ENCODE measurements at regions not wholly inside any gene's neighbourhood (a gene's known extent, or its start where the extent isn't known, plus 50 kb on each side); places are given as distances from the start of the nearest gene placed in this dataset.

DNA sequence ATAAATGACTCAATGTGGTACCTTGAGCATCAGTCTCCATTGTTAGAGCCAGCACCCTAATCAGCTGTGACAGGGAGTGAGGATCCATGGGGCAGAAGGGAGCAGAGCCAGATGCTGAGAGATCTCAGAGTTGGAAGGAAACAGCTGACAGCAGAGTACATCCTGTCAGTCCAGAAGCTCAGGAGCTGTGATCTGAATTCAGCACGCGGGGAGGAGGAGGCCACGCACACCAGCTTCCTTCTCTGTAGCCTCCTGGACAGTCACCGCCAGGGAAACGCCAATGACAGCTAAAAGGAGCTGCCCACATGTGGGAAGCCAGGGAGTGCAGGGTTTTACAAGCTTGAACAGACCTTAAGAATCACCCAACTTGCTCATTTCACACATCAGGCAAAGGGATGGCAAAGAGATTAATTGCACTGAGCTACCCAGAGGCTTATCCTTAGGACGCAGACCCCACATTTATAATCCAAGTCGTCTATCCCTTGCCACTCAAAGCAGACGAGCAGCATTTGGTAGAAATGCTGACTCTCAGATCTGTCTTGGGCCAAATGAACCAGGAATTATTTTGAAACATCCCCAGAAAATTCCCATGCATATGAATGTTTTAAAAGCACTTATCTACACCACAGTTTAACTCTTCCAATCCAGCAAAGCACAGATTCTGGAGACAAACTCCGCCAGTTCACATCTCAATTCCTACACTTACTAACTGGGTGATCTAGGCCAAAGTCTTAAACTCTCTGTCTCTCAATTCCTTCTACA lies 322.6 kb upstream of the TMTC1 start:
- H3K4me1 ChIP-seq (ENCODE audit: control insufficient read depth in 1 of 2, extremely low read depth in 1 of 2, insufficient read depth in 2 of 2, low read length in 2 of 2), result no peaks in the 10 kb centered on the region
- POLR2A ChIA-PET, result no interaction called here
- no peak overlapping the region for H3K4me3 ChIP-seq (ENCODE audit: control insufficient read depth in 1 of 2, extremely low read depth in 1 of 2, low read length in 1 of 2)
- no peaks in the 10 kb centered on the region for H3K4me1 Mint-ChIP-seq
- no peak for DNase-seq
- no peak overlapping the region for H3K27ac ChIP-seq (ENCODE audit: low read length)
- H3K27me3 ChIP-seq (replicated peaks in 1 of 2; ENCODE audit: control insufficient read depth in 2 of 2, extremely low read depth in 1 of 2, insufficient read depth in 2 of 2, low read length in 1 of 2), result no peaks in the 10 kb centered on the region
- H3K9me3 Mint-ChIP-seq, result peaks cover 0 to 10% (median 9%) of the 10 kb centered on the region in 3 donors
- H3K27me3 Mint-ChIP-seq, result no peaks in the 10 kb centered on the region
- 43% methylated on average over 6 of the region's 9 CpGs for WGBS (ENCODE audit: insufficient coverage)
- no peak overlapping the region for H3K4me3 Mint-ChIP-seq
- H3K36me3 Mint-ChIP-seq, result no peaks in the 10 kb centered on the region
- no peak for ATAC-seq (replicated peaks in 1 of 4)
- H3K9me3 ChIP-seq, result no peaks in the 10 kb centered on the region
- H3K36me3 ChIP-seq (ENCODE audit: control insufficient read depth in 2 of 2, extremely low read depth in 1 of 2, insufficient read depth in 1 of 2, low read length in 1 of 2), result no peaks in the 10 kb centered on the region
- CTCF ChIA-PET, result no interaction called here
- H3K27ac Mint-ChIP-seq, result no peak overlapping the region

DNA sequence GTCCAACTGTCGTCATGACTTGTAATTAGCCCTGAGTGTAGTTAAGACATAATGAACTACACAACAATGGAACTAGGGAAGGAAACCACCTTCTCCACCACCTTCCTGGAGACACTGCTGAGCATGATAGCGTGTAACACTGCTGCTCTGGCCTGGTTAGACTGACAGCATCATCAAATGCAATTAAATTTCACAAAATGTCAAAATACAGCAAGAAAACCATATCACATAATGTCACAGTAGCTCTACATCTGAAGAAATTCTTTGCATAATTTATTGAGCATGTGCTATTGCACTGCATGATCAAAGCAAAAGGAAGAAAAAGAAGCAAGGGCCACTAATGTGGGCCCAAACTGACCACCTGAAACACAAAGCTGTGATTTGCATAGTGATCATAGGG lies 321.8 kb upstream of the TMTC1 start:
- H3K4me1 ChIP-seq (ENCODE audit: control insufficient read depth in 1 of 2, extremely low read depth in 1 of 2, insufficient read depth in 2 of 2, low read length in 2 of 2), result no peaks in the 10 kb centered on the region
- WGBS (ENCODE audit: insufficient coverage), result 40% methylated on average over 1 of the region's 2 CpGs
- Mint-ChIP-seq H3K4me3 (no peak overlapping the region), H3K27me3 (no peaks in the 10 kb centered on the region), H3K27ac (no peak overlapping the region), H3K4me1 (no peaks in the 10 kb centered on the region), H3K36me3 (no peaks in the 10 kb centered on the region), H3K9me3 (peaks cover 0 to 10% (median 5%) of the 10 kb centered on the region in 3 donors)
- ChIA-PET CTCF (no interaction called here), POLR2A (no interaction called here)
- DNase-seq (no peak), ATAC-seq (replicated peaks in 1 of 4) (no peak)
- no peaks in the 10 kb centered on the region for H3K36me3 ChIP-seq (ENCODE audit: control insufficient read depth in 2 of 2, extremely low read depth in 1 of 2, insufficient read depth in 1 of 2, low read length in 1 of 2)
- no peak overlapping the region for H3K27ac ChIP-seq (ENCODE audit: low read length)
- H3K9me3 ChIP-seq, result no peaks in the 10 kb centered on the region
- no peak overlapping the region for H3K4me3 ChIP-seq (ENCODE audit: control insufficient read depth in 1 of 2, extremely low read depth in 1 of 2, low read length in 1 of 2)
- H3K27me3 ChIP-seq (replicated peaks in 1 of 2; ENCODE audit: control insufficient read depth in 2 of 2, extremely low read depth in 1 of 2, insufficient read depth in 2 of 2, low read length in 1 of 2), result no peaks in the 10 kb centered on the region

DNA sequence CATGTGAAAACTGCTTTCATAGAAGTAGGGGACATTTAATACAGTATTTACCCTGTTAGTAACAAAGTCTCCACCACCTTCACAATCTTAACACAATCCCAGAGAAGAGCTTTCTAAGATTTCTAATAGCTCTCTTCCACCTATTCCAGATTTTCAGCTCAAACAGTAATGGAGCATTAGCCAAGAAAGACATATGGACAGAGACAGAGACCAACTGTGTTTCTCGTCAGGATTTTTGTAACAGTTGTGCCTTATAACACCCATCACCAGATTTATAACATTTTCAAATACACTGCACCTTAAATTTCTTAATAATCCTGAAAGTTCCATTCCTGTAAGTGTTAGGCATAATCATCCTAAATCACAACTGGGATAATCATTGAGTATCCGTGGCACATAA lies 321.2 kb upstream of the TMTC1 start:
- DNase-seq, result no peak
- no peaks in the 10 kb centered on the region for H3K36me3 Mint-ChIP-seq
- no peak overlapping the region for H3K4me3 Mint-ChIP-seq
- H3K4me3 ChIP-seq (ENCODE audit: control insufficient read depth in 1 of 2, extremely low read depth in 1 of 2, low read length in 1 of 2), result no peak overlapping the region
- no peaks in the 10 kb centered on the region for H3K9me3 ChIP-seq
- no peaks in the 10 kb centered on the region for H3K36me3 ChIP-seq (ENCODE audit: control insufficient read depth in 2 of 2, extremely low read depth in 1 of 2, insufficient read depth in 1 of 2, low read length in 1 of 2)
- no peak for ATAC-seq (replicated peaks in 1 of 4)
- no peak overlapping the region for H3K27ac ChIP-seq (ENCODE audit: low read length)
- H3K27me3 ChIP-seq (replicated peaks in 1 of 2; ENCODE audit: control insufficient read depth in 2 of 2, extremely low read depth in 1 of 2, insufficient read depth in 2 of 2, low read length in 1 of 2), result no peaks in the 10 kb centered on the region
- H3K27ac Mint-ChIP-seq, result no peak overlapping the region
- WGBS (ENCODE audit: insufficient coverage), result no CpG with 5 or more reads among the region's 2 CpGs
- ChIA-PET CTCF (no interaction called here), POLR2A (no interaction called here)
- H3K4me1 ChIP-seq (ENCODE audit: control insufficient read depth in 1 of 2, extremely low read depth in 1 of 2, insufficient read depth in 2 of 2, low read length in 2 of 2), result no peaks in the 10 kb centered on the region
- no peaks in the 10 kb centered on the region for H3K27me3 Mint-ChIP-seq
- H3K9me3 Mint-ChIP-seq, result peaks cover 0 to 10% (median 5%) of the 10 kb centered on the region in 3 donors
- H3K4me1 Mint-ChIP-seq, result no peaks in the 10 kb centered on the region

DNA sequence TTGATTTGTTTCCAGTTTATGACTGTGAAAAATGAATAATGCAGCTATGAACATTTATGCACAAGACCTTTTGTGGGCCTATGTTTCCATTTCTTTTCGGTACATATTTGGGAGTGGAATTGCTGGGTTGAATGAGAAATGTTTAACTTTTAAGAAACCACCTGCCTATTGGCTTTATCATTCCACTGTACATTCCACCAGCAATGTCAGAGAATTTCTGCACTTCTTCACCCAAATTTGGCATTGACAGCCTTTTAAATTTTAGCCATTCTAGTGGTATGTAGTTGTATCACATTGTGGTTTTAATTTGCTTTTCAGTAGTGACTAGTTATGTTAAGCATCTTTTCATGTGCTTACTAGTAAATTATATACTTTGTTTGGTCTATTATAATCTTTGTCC lies 317.0 kb upstream of the TMTC1 start:
- Mint-ChIP-seq H3K27ac (no peak overlapping the region), H3K9me3 (peaks cover 0 to 5% (median 0%) of the 10 kb centered on the region in 3 donors), H3K27me3 (no peaks in the 10 kb centered on the region), H3K4me1 (no peaks in the 10 kb centered on the region), H3K4me3 (no peak overlapping the region), H3K36me3 (no peaks in the 10 kb centered on the region)
- CTCF ChIA-PET, result interaction anchor here in 1 of 2 donors (0.5 kb wide), 1 partner anchor 60 kb away, joined by 3 read pairs; no protein-coding TSS in a partner anchor
- POLR2A ChIA-PET, result no interaction called here
- no peak for ATAC-seq (replicated peaks in 1 of 4)
- Histone ChIP-seq H3K9me3 (no peaks in the 10 kb centered on the region), H3K27me3 (replicated peaks in 1 of 2; ENCODE audit: control insufficient read depth in 2 of 2, extremely low read depth in 1 of 2, insufficient read depth in 2 of 2, low read length in 1 of 2) (no peaks in the 10 kb centered on the region), H3K27ac (ENCODE audit: low read length) (no peak overlapping the region), H3K36me3 (ENCODE audit: control insufficient read depth in 2 of 2, extremely low read depth in 1 of 2, insufficient read depth in 1 of 2, low read length in 1 of 2) (no peaks in the 10 kb centered on the region), H3K4me3 (ENCODE audit: control insufficient read depth in 1 of 2, extremely low read depth in 1 of 2, low read length in 1 of 2) (no peak overlapping the region), H3K4me1 (ENCODE audit: control insufficient read depth in 1 of 2, extremely low read depth in 1 of 2, insufficient read depth in 2 of 2, low read length in 2 of 2) (no peaks in the 10 kb centered on the region)
- no CpG with 5 or more reads among the region's 1 CpG for WGBS (ENCODE audit: insufficient coverage)
- no peak for DNase-seq

DNA sequence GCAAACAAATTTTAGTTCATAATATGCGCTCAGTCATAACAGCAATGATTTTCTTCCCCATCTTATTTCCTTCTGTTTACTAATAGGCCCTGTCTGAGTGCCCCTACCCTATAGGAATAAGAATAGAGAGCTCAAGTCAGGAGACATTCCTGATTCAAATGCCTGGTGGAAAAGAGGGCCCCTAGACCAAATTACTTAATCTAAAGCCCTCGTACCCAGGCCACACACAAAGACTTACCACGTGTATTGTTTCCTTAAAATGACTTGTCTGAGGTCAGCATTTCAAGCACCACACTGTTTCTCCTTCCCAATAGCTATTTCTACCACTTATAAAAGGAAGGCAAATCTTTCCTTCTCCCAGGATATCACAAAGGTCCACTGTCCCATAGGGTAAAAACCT lies 314.9 kb upstream of the TMTC1 start:
- Mint-ChIP-seq H3K36me3 (no peaks in the 10 kb centered on the region), H3K27me3 (peaks cover 0 to 3% of the 10 kb centered on the region in 2 donors), H3K9me3 (peaks cover 0 to 5% (median 4%) of the 10 kb centered on the region in 3 donors), H3K4me1 (no peaks in the 10 kb centered on the region), H3K4me3 (no peak overlapping the region), H3K27ac (no peak overlapping the region)
- H3K4me3 ChIP-seq (ENCODE audit: control insufficient read depth in 1 of 2, extremely low read depth in 1 of 2, low read length in 1 of 2), result no peak overlapping the region
- no peak for DNase-seq
- ATAC-seq (replicated peaks in 1 of 4), result no peak
- POLR2A ChIA-PET, result no interaction called here
- no peaks in the 10 kb centered on the region for H3K4me1 ChIP-seq (ENCODE audit: control insufficient read depth in 1 of 2, extremely low read depth in 1 of 2, insufficient read depth in 2 of 2, low read length in 2 of 2)
- H3K27ac ChIP-seq (ENCODE audit: low read length), result no peak overlapping the region
- CTCF ChIA-PET, result no interaction called here
- no peaks in the 10 kb centered on the region for H3K9me3 ChIP-seq
- 17% methylated on average over 2 of the region's 3 CpGs for WGBS (ENCODE audit: insufficient coverage)
- no peaks in the 10 kb centered on the region for H3K27me3 ChIP-seq (replicated peaks in 1 of 2; ENCODE audit: control insufficient read depth in 2 of 2, extremely low read depth in 1 of 2, insufficient read depth in 2 of 2, low read length in 1 of 2)
- H3K36me3 ChIP-seq (ENCODE audit: control insufficient read depth in 2 of 2, extremely low read depth in 1 of 2, insufficient read depth in 1 of 2, low read length in 1 of 2), result no peaks in the 10 kb centered on the region

DNA sequence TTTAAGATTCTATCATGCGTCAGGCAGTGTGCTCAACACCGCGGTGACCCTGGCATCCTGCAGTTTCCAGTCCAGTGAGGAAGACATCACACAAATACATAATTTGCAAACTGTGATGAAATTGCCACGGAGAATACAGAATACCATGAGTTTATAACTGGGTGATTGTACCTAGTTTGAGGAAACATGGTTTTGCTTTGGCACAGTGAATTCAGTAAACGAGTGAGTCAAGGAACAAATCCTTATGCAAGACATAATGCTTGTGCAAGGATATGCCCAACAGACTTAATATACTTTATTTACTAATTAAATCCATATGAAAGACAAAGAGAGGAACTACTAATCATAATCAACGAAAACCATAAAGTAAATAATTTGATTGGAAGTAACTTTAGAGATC lies 311.8 kb upstream of the TMTC1 start:
- no peaks in the 10 kb centered on the region for H3K36me3 Mint-ChIP-seq

More for the DNA sequence above, 311.8 kb upstream of the TMTC1 start:
- ATAC-seq (replicated peaks in 1 of 4), result no peak
- H3K27ac ChIP-seq (ENCODE audit: low read length), result no peak overlapping the region
- H3K36me3 ChIP-seq (ENCODE audit: control insufficient read depth in 2 of 2, extremely low read depth in 1 of 2, insufficient read depth in 1 of 2, low read length in 1 of 2), result no peaks in the 10 kb centered on the region
- no peak overlapping the region for H3K27ac Mint-ChIP-seq
- no peaks in the 10 kb centered on the region for H3K27me3 ChIP-seq (replicated peaks in 1 of 2; ENCODE audit: control insufficient read depth in 2 of 2, extremely low read depth in 1 of 2, insufficient read depth in 2 of 2, low read length in 1 of 2)
- 100% methylated on average over 1 of the region's 6 CpGs for WGBS (ENCODE audit: insufficient coverage)
- CTCF ChIA-PET, result no interaction called here
- H3K4me3 Mint-ChIP-seq, result no peak overlapping the region
- H3K4me1 Mint-ChIP-seq, result no peaks in the 10 kb centered on the region
- H3K27me3 Mint-ChIP-seq, result peaks cover 0 to 3% of the 10 kb centered on the region in 2 donors
- DNase-seq, result no peak
- POLR2A ChIA-PET, result no interaction called here
- H3K4me1 ChIP-seq (ENCODE audit: control insufficient read depth in 1 of 2, extremely low read depth in 1 of 2, insufficient read depth in 2 of 2, low read length in 2 of 2), result no peaks in the 10 kb centered on the region
- H3K4me3 ChIP-seq (ENCODE audit: control insufficient read depth in 1 of 2, extremely low read depth in 1 of 2, low read length in 1 of 2), result no peak overlapping the region
- peaks cover 2 to 7% (median 6%) of the 10 kb centered on the region in 3 donors for H3K9me3 Mint-ChIP-seq
- H3K9me3 ChIP-seq, result no peaks in the 10 kb centered on the region

All from T-cell (primary cell).